ENCODE measurements at regions not wholly inside any gene's neighbourhood (a gene's known extent, or its start where the extent isn't known, plus 50 kb on each side); places are given as distances from the start of the nearest gene placed in this dataset.

- FAIRE-seq (no peak), DNase-seq (ENCODE audit: low read depth, low spot score) (peak; percentile 28)
Measured at GRCh38 chr7:41630741-41631140, 72.1 kb downstream of the INHBA start.

More at GRCh38 chr7:41630741-41631140, 72.1 kb downstream of the INHBA start:
- ChIA-PET CTCF (no interaction called here), SMC1A (ENCODE audit: uncharacterized antibody, unreplicated experiment) (no interaction called here), RAD21 (ENCODE audit: unreplicated experiment) (interaction anchor here (1.0 kb wide), 1 partner anchor 74 kb away, joined by 3 read pairs; no protein-coding TSS in a partner anchor), POLR2A (no interaction called here)
- H3K4me3 ChIP-seq = no peak overlapping the region
- TF ChIP-seq PAX5 (IDR thresholded peaks at IDR 0.05; ENCODE audit: borderline replicate concordance, low read depth, low read length) (no peak), YY1 (IDR thresholded peaks at IDR 0.05; ENCODE audit: low read depth, low read length) (peak; percentile 78), ZBTB11 (CRISPR knock-in tag; IDR thresholded peaks at IDR 0.05) (no peak), ZNF622 (IDR thresholded peaks at IDR 0.05) (no peak)
- H2AFZ ChIP-seq (ENCODE audit: control insufficient read depth, low read depth, low read length) = no peak overlapping the region
- no peaks in the 10 kb centered on the region for H3K4me1 ChIP-seq (ENCODE audit: control insufficient read depth, insufficient read depth, low read length)
- H3K9me3 ChIP-seq (replicated peaks; ENCODE audit: control insufficient read depth, insufficient read depth, low read length) = no peaks in the 10 kb centered on the region
- no peaks in the 10 kb centered on the region for H3K79me2 ChIP-seq (ENCODE audit: control insufficient read depth, insufficient read depth, low read length)
- H4K20me1 ChIP-seq (ENCODE audit: control insufficient read depth, insufficient read depth) = no peaks in the 10 kb centered on the region
- H3K9ac ChIP-seq (ENCODE audit: control insufficient read depth, insufficient read depth, low read length) = no peak overlapping the region
- no peaks in the 10 kb centered on the region for H3K27me3 ChIP-seq (replicated peaks in 1 of 2; ENCODE audit: control insufficient read depth in 2 of 2, insufficient read depth in 2 of 2, low read length in 1 of 2)
- no peak overlapping the region for H3K4me2 ChIP-seq (ENCODE audit: control insufficient read depth, insufficient read depth)
- H3K27ac ChIP-seq (ENCODE audit: control insufficient read depth, insufficient read depth) = no peak overlapping the region
- H3K36me3 ChIP-seq (ENCODE audit: control insufficient read depth in 2 of 2, insufficient read depth in 2 of 2, low read length in 1 of 2) = no peaks in the 10 kb centered on the region
- 5% methylated on average over 4 of the region's 4 CpGs for WGBS (ENCODE audit: insufficient coverage, insufficient replicate concordance, low lambda C conversion rate, missing lambda C conversion rate)
- BruUV-seq (replicated peaks) = no TSS peak
- in situ Hi-C loops (cut with MboI) (no loop called here), intact Hi-C loops (cut with micrococcal nuclease; ENCODE audit: unreplicated experiment) (no loop called here)
- ATAC-seq = peak; percentile 93

Measured in GM12878 (cell line).